ENCODE measurements at regions not wholly inside any gene's neighbourhood (a gene's known extent, or its start where the extent isn't known, plus 50 kb on each side); places are given as distances from the start of the nearest gene placed in this dataset.

- TF ChIP-seq CTCF (IDR thresholded peaks at IDR 0.05) (no peak), POLR2AphosphoS5 (IDR thresholded peaks at IDR 0.05) (no peak), POLR2A (IDR thresholded peaks at IDR 0.05) (no peak)
Measured at GRCh38 chr20:21936261-21936660, 230.8 kb downstream of the PAX1 start.

Data from breast epithelium (tissue), 3 donors.